Stomach (tissue), 8 donors: ENCODE measurements at regions not wholly inside any gene's neighbourhood (a gene's known extent, or its start where the extent isn't known, plus 50 kb on each side); places are given as distances from the start of the nearest gene placed in this dataset.

ENCODE experiments used
- DNase-seq, 2 donors: peaks; one replicate each; pipeline versions ENCODE4 v3.0.0 to v3.0.0-alpha.2; 2013 to 2019
- H3K27ac ChIP-seq, 5 donors: fragments of 200-600 bp in 4 of 5; sonication (generic) in 4 of 5; one replicate each; pipeline ENCODE4 v1.5.1; 2013 to 2019; ENCODE audit warnings: mild to moderate bottlenecking in 1 of 5, moderate library complexity in 1 of 5
- H3K27me3 ChIP-seq, 3 donors: fragments of 200-600 bp; sonication (generic); one replicate each; pipeline ENCODE4 v1.5.1; 2017 to 2019; ENCODE audit warnings: mixed run types in 1 of 3
- H3K36me3 ChIP-seq, 4 donors: fragments of 200-600 bp; sonication (generic); 1 replicate in 3 of 4; 2 replicates in 1 of 4; pipeline ENCODE4 v1.5.1; 2016 to 2019
- H3K4me1 ChIP-seq, 4 donors: fragments of 200-600 bp; sonication (generic); one replicate each; pipeline ENCODE4 v1.5.1; 2016 to 2019
- H3K4me3 ChIP-seq, 4 donors: fragments of 200-600 bp; sonication (generic) in 3 of 4; one replicate each; pipeline ENCODE4 v1.5.1; 2016 to 2019; ENCODE audit warnings: mild to moderate bottlenecking in 1 of 4
- H3K9me3 ChIP-seq, 4 donors: fragments of 200-600 bp; sonication (generic); one replicate each; pipeline ENCODE4 v1.5.1; 2016 to 2019
- EP300 ChIP-seq: sonication (generic); formaldehyde crosslinking; IDR thresholded peaks from one replicate; pipeline ENCODE4 v1.6.1; 2017; ENCODE audit warnings: antibody characterized with exemption
- POLR2A ChIP-seq, 4 donors: fragments of 450-650 bp; IDR thresholded peaks; one replicate each; pipeline ENCODE4 v1.6.1; 2016; ENCODE audit warnings: antibody characterized with exemption in 4 of 4, control low read depth in 2 of 4, mild to moderate bottlenecking in 1 of 4, moderate library complexity in 1 of 4
- POLR2AphosphoS5 ChIP-seq, 3 donors: sonication (generic); formaldehyde crosslinking; IDR thresholded peaks; one replicate each; pipeline ENCODE4 v1.6.1; 2016; ENCODE audit warnings: antibody characterized with exemption in 3 of 3
- whole genome bisulfite sequencing, 5 donors: extraction: QIAGEN DNeasy Blood & Tissue Kit in 3 of 5; methylation state at CpG; one replicate each; pipeline versions ENCODE4 v1.1.5 to v1.1.7; 2013 to 2018; 5-methylcytosine and 5-hydroxymethylcytosine counted together
- intact Hi-C: fragments of 100-400 bp; cut with DNase I; formaldehyde crosslinking; loops from one replicate; pipeline ENCODE4 v1.15.1; 2023; ENCODE audit warnings: low total_unique reads
- TF ChIP-seq, protein P1 (sequence below), 7 experiments: fragments of 450-650 bp in 4 of 7; fragments of 200-600 bp in 3 of 7; sonication (generic) in 3 of 7; IDR thresholded peaks; one replicate each; pipeline ENCODE4 v1.5.1; 2016 to 2019; ENCODE audit warnings: antibody characterized with exemption in 7 of 7, control low read depth in 2 of 7, mild to moderate bottlenecking in 1 of 7
- donor health status: healthy with polysubstance abuse.
- donor health status: Bipolar disorder and iron deficiency.
- donor health status: healthy.

DNA sequence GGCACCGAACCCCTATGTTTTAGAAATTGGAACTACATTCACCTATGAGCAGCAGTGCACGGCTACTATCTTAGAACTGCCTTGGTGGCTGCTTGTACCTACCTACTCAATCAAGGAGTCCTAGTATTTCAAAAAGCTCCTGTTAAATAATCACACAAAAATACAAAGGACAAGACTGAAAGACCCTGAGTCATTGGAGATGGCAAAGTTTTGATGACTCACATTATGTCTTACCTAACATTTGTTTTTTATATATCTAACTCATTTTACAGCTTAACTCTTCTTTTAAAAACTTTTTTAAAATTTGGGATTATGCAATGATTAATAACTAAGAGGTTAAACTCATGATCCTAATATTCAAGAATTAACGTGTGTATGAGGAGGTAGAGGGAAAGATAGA, 1206.0 kb upstream of the TMPRSS15 start:
- no peak for DNase-seq
- intact Hi-C loops, result no loop called here
- H3K27me3 ChIP-seq, result no peaks in the 10 kb centered on the region
- 68 to 90% (median 81%) methylated on average over 3 of the region's 3 CpGs for WGBS, 5 donors
- no peak overlapping the region for H3K27ac ChIP-seq
- H3K4me3 ChIP-seq, result no peak overlapping the region
- TF ChIP-seq, protein P1, sequence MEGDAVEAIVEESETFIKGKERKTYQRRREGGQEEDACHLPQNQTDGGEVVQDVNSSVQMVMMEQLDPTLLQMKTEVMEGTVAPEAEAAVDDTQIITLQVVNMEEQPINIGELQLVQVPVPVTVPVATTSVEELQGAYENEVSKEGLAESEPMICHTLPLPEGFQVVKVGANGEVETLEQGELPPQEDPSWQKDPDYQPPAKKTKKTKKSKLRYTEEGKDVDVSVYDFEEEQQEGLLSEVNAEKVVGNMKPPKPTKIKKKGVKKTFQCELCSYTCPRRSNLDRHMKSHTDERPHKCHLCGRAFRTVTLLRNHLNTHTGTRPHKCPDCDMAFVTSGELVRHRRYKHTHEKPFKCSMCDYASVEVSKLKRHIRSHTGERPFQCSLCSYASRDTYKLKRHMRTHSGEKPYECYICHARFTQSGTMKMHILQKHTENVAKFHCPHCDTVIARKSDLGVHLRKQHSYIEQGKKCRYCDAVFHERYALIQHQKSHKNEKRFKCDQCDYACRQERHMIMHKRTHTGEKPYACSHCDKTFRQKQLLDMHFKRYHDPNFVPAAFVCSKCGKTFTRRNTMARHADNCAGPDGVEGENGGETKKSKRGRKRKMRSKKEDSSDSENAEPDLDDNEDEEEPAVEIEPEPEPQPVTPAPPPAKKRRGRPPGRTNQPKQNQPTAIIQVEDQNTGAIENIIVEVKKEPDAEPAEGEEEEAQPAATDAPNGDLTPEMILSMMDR (IDR thresholded peaks at IDR 0.05), result no peak
- TF ChIP-seq EP300 (no peak), POLR2AphosphoS5 (IDR thresholded peaks at IDR 0.05) (no peak)
- H3K36me3 ChIP-seq, result no peaks in the 10 kb centered on the region
- H3K9me3 ChIP-seq, result no peaks in the 10 kb centered on the region
- no peaks in the 10 kb centered on the region for H3K4me1 ChIP-seq

DNA sequence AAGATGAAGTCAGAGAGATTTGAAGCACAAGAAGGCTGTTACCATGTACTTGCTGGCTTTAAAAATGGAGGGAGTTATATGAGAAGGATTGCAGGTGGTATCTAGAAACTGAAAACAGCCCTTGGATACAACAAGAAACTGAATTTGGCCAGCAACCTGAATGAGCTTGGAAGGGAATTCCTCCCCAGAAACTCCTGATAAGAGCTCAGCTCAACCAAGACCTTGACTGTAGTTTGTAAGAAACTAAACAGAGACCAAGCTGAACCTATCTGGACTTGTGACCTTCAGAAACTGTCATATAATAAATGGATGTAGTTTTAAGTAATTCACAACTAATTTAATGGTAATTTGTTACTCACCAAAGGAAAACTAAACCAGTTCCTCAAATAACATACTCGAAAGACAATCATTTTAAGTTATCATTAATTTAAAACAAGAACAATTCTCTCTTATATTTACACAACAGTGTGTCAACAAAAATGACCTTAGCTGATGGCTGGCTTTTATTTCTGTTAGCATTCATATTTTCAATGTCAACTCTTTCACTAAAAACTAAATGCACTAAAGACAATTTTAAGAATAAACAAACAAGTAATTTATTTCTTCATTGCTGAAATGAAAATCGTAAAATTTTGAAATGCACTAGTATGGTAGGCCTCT, 1218.4 kb upstream of the TMPRSS15 start:
- H3K4me1 ChIP-seq, result no peaks in the 10 kb centered on the region
- H3K27me3 ChIP-seq, result no peaks in the 10 kb centered on the region
- intact Hi-C loops, result no loop called here
- 45 to 66% (median 52%) methylated on average over 2 of the region's 2 CpGs for WGBS, 5 donors
- TF ChIP-seq POLR2AphosphoS5 (IDR thresholded peaks at IDR 0.05) (no peak), POLR2A (IDR thresholded peaks at IDR 0.05) (no peak), EP300 (no peak)
- TF ChIP-seq, protein P1 (IDR thresholded peaks at IDR 0.05), result no peak
- DNase-seq, result peak in 1 of 2 donors; percentile 56
- no peaks in the 10 kb centered on the region for H3K36me3 ChIP-seq
- no peak overlapping the region for H3K4me3 ChIP-seq
- H3K9me3 ChIP-seq, result no peaks in the 10 kb centered on the region
- peak overlapping the region in 1 of 5 donors; percentile 30 for H3K27ac ChIP-seq

DNA sequence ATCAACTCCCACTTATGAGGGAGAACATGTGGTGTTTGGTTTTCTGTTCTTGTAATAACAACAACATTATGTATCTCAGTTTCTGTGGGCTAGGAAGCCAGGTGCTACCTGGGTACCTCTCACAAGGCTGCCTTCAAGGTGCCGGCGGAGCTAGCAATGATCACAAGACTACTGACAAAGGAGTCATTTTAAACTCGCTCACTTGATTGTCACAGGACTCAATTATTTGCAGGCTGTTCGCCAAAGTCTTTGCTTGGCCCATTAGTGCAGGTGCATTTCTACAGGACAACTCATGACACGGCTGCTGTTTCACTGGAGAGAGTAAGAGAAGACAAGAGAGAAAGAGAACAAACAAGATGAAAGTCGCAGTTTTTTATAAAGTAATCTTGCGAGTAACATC, 1237.4 kb upstream of the TMPRSS15 start:
- TF ChIP-seq POLR2AphosphoS5 (IDR thresholded peaks at IDR 0.05), result no peak
- TF ChIP-seq POLR2A (IDR thresholded peaks at IDR 0.05), result no peak
- no peak for TF ChIP-seq EP300
- TF ChIP-seq, protein P1 (IDR thresholded peaks at IDR 0.05), result no peak
- no peak overlapping the region for H3K27ac ChIP-seq
- no peak overlapping the region for H3K4me3 ChIP-seq
- no peaks in the 10 kb centered on the region for H3K36me3 ChIP-seq
- peak; percentile 4 to 53 for DNase-seq
- H3K27me3 ChIP-seq, result no peaks in the 10 kb centered on the region
- intact Hi-C loops, result no loop called here
- 34 to 70% (median 52%) methylated on average over 7 of the region's 7 CpGs for WGBS, 5 donors
- no peaks in the 10 kb centered on the region for H3K9me3 ChIP-seq
- H3K4me1 ChIP-seq, result no peaks in the 10 kb centered on the region

DNA sequence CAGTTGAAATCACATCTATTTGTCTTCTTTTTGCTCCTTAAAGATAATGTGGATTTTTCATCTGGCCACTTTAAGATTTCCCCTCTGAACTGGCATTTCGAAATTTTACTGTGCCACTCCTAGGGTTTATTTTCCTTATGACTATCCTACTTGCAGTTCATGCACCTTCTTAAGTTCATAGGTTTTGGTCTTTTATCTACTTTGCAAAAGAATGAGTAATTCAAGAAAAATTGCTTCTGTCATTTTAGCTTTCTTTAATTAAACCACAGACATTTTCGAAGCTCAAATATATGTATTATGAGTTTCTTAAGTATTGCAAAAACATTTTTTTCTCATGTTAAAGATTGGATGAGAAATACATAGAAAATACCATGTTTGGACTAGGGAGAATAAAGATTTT, 1244.8 kb upstream of the TMPRSS15 start:
- 72 to 85% (median 82%) methylated on average over 2 of the region's 2 CpGs for WGBS, 5 donors
- no peaks in the 10 kb centered on the region for H3K27me3 ChIP-seq
- TF ChIP-seq POLR2AphosphoS5 (IDR thresholded peaks at IDR 0.05), result no peak
- TF ChIP-seq POLR2A (IDR thresholded peaks at IDR 0.05), result no peak
- no peak for TF ChIP-seq EP300
- H3K4me1 ChIP-seq, result no peaks in the 10 kb centered on the region
- H3K9me3 ChIP-seq, result no peaks in the 10 kb centered on the region
- no peak overlapping the region for H3K27ac ChIP-seq
- DNase-seq, result no peak
- H3K36me3 ChIP-seq, result no peaks in the 10 kb centered on the region
- intact Hi-C loops, result no loop called here
- H3K4me3 ChIP-seq, result no peak overlapping the region

DNA sequence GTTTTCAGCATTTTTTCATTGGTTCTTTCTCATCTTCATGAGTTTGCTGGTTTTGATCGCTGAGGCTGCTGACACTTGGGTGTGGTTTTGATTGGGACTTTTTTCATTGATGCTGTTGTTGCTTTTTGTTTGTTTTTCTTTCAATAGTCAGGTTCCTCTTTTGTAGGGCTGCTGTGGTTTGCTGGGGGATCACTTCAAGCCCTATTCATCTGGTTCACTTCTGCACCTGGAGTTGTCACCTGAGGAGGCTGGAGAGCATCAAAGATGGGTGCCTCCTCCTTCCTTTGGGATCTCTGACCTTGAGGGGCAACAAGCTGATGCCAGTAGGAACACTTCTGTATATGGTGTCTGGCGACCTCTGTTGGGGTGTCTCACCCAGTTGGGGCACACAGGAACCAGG, 1279.9 kb upstream of the TMPRSS15 start:
- Histone ChIP-seq H3K27ac (no peak overlapping the region), H3K9me3 (peaks cover 0 to 24% (median 0%) of the 10 kb centered on the region in 4 donors), H3K27me3 (no peaks in the 10 kb centered on the region), H3K36me3 (no peaks in the 10 kb centered on the region), H3K4me1 (no peaks in the 10 kb centered on the region), H3K4me3 (no peak overlapping the region)
- WGBS, 5 donors, result 56 to 83% (median 70%) methylated on average over 1 to 2 of the region's 2 CpGs
- TF ChIP-seq POLR2AphosphoS5 (IDR thresholded peaks at IDR 0.05) (no peak), EP300 (no peak), POLR2A (IDR thresholded peaks at IDR 0.05) (no peak)
- TF ChIP-seq, protein P1 (IDR thresholded peaks at IDR 0.05), result no peak
- no peak for DNase-seq
- intact Hi-C loops, result no loop called here
